Ovary (tissue), 3 donors: ENCODE measurements at regions not wholly inside any gene's neighbourhood (a gene's known extent, or its start where the extent isn't known, plus 50 kb on each side); places are given as distances from the start of the nearest gene placed in this dataset.

ENCODE experiments used
- CTCF ChIP-seq, 3 donors: fragments of 450-650 bp in 2 of 3; fragments of 200-600 bp in 1 of 3; IDR thresholded peaks; one replicate each; pipeline versions ENCODE4 v1.5.1 to v1.8.0; 2016 to 2022; ENCODE audit warnings: antibody characterized with exemption in 3 of 3, mild to moderate bottlenecking in 1 of 3
- EP300 ChIP-seq: sonication (generic); formaldehyde crosslinking; IDR thresholded peaks from one replicate; pipeline ENCODE4 v1.6.1; 2017; ENCODE audit warnings: antibody characterized with exemption
- POLR2A ChIP-seq: fragments of 450-650 bp; IDR thresholded peaks from one replicate; pipeline ENCODE4 v1.6.1; 2017; ENCODE audit warnings: antibody characterized with exemption, mild to moderate bottlenecking, moderate library complexity
- donor health status: DM: no; HTN: no; CAD: no.

- no peak for TF ChIP-seq POLR2A
- no peak for TF ChIP-seq CTCF (IDR thresholded peaks at IDR 0.05)
- TF ChIP-seq EP300 = no peak
Measured at GRCh38 chr12:58368001-58368400, 426.6 kb downstream of the ATP23 start.
